H9 (cell line): ENCODE measurements at regions not wholly inside any gene's neighbourhood (a gene's known extent, or its start where the extent isn't known, plus 50 kb on each side); places are given as distances from the start of the nearest gene placed in this dataset.

ENCODE experiments used
- DNase-seq: peaks from one replicate; pipeline ENCODE4 v3.0.0-alpha.2; 2017
- H2AFZ ChIP-seq: one replicate; pipeline ENCODE4 v1.6.1; 2013; ENCODE audit warnings: mild to moderate bottlenecking, low read length, control low read depth, moderate library complexity
- H2AK5ac ChIP-seq: 2 replicates; pipeline ENCODE4 v1.6.1; 2013; ENCODE audit warnings: low read length, control low read depth, mixed read lengths; ENCODE audit not compliant: insufficient read length
- H2BK120ac ChIP-seq: one replicate; pipeline ENCODE4 v1.6.1; 2013; ENCODE audit warnings: low read depth, mild to moderate bottlenecking, low read length, control low read depth, inconsistent platforms; ENCODE audit not compliant: poor library complexity, severe bottlenecking
- H2BK12ac ChIP-seq: 2 replicates; pipeline ENCODE4 v1.6.1; 2013; ENCODE audit warnings: low read length, control low read depth, mixed read lengths, low read depth; ENCODE audit not compliant: insufficient read length
- H2BK15ac ChIP-seq: 2 replicates; pipeline ENCODE4 v1.6.1; 2013; ENCODE audit warnings: low read depth, low read length, control low read depth
- H2BK20ac ChIP-seq: one replicate; pipeline ENCODE4 v1.6.1; 2013; ENCODE audit warnings: low read depth, mild to moderate bottlenecking, low read length, control low read depth, inconsistent platforms; ENCODE audit not compliant: poor library complexity, severe bottlenecking
- H2BK5ac ChIP-seq: 2 replicates; pipeline ENCODE4 v1.6.1; 2013; ENCODE audit warnings: low read length, control low read depth, mixed read lengths; ENCODE audit not compliant: insufficient read length
- H3K14ac ChIP-seq: 2 replicates; pipeline ENCODE4 v1.6.1; 2013; ENCODE audit warnings: low read length, control low read depth; ENCODE audit not compliant: insufficient read depth
- H3K18ac ChIP-seq: 2 replicates; pipeline ENCODE4 v1.6.1; 2013; ENCODE audit warnings: low read depth, mild to moderate bottlenecking, mixed read lengths, low read length, control low read depth; ENCODE audit not compliant: insufficient read length
- H3K23ac ChIP-seq: 2 replicates; pipeline ENCODE4 v1.6.1; 2013; ENCODE audit warnings: low read length, control low read depth, mixed read lengths, low read depth; ENCODE audit not compliant: insufficient read length
- H3K23me2 ChIP-seq: 2 replicates; pipeline ENCODE4 v1.6.1; 2013; ENCODE audit warnings: low read depth, mild to moderate bottlenecking, mixed read lengths, low read length, control low read depth; ENCODE audit not compliant: insufficient read length, poor library complexity, severe bottlenecking
- H3K27ac ChIP-seq: 2 replicates; pipeline ENCODE4 v1.5.1; 2013; ENCODE audit warnings: low read length, control low read depth, mixed read lengths, low read depth; ENCODE audit not compliant: insufficient read length
- H3K27me3 ChIP-seq: 2 replicates; pipeline ENCODE4 v1.6.1; 2013; ENCODE audit warnings: low read length, control low read depth, inconsistent platforms; ENCODE audit not compliant: insufficient read depth
- H3K4ac ChIP-seq: 2 replicates; pipeline ENCODE4 v1.6.1; 2013; ENCODE audit warnings: low read depth, mild to moderate bottlenecking, control low read depth, inconsistent platforms, low read length, moderate library complexity
- H3K4me1 ChIP-seq: 2 replicates; pipeline ENCODE4 v1.6.1; 2013; ENCODE audit warnings: low read length, control low read depth, inconsistent platforms; ENCODE audit not compliant: insufficient read depth
- H3K4me2 ChIP-seq: 2 replicates; pipeline ENCODE4 v1.6.1; 2013; ENCODE audit warnings: low read length, control low read depth, mixed read lengths; ENCODE audit not compliant: insufficient read length, insufficient read depth
- H3K56ac ChIP-seq: 2 replicates; pipeline ENCODE4 v1.6.1; 2013; ENCODE audit warnings: low read depth, mild to moderate bottlenecking, mixed read lengths, low read length, control low read depth; ENCODE audit not compliant: insufficient read length
- H3K79me1 ChIP-seq: 2 replicates; pipeline ENCODE4 v1.6.1; 2013; ENCODE audit warnings: low read depth, mild to moderate bottlenecking, moderate library complexity, low read length, control low read depth, inconsistent platforms; ENCODE audit not compliant: insufficient read depth, poor library complexity, severe bottlenecking
- H3K79me2 ChIP-seq: 2 replicates; pipeline ENCODE4 v1.6.1; 2013; ENCODE audit warnings: low read length, control low read depth, inconsistent platforms; ENCODE audit not compliant: insufficient read depth
- H3K9ac ChIP-seq: 2 replicates; pipeline ENCODE4 v1.6.1; 2013; ENCODE audit warnings: low read length, control low read depth, mixed read lengths; ENCODE audit not compliant: insufficient read length; ENCODE audit errors: extremely low read depth
- H3K9me3 ChIP-seq: one replicate; pipeline ENCODE4 v1.6.1; 2013; ENCODE audit warnings: low read depth, low read length, inconsistent platforms; ENCODE audit not compliant: control insufficient read depth
- H3T11ph ChIP-seq: one replicate; pipeline ENCODE4 v1.6.1; 2013; ENCODE audit warnings: mild to moderate bottlenecking, low read length, control low read depth, inconsistent platforms
- H4K20me1 ChIP-seq: one replicate; pipeline ENCODE4 v1.6.1; 2013; ENCODE audit not compliant: control insufficient read depth, insufficient read length, insufficient read depth
- H4K5ac ChIP-seq: 2 replicates; pipeline ENCODE4 v1.6.1; 2013; ENCODE audit warnings: low read depth, mild to moderate bottlenecking, mixed read lengths, low read length, control low read depth; ENCODE audit not compliant: insufficient read length
- H4K8ac ChIP-seq: replicated peaks from 2 replicates; pipeline ENCODE4 v1.6.1; 2013; ENCODE audit warnings: low read length, control low read depth, mixed read lengths, low read depth; ENCODE audit not compliant: insufficient read length
- H4K91ac ChIP-seq: 2 replicates; pipeline ENCODE4 v1.6.1; 2013; ENCODE audit warnings: low read depth, mild to moderate bottlenecking, moderate library complexity, mixed read lengths, low read length, control low read depth; ENCODE audit not compliant: insufficient read length
- H3K27ac Mint-ChIP-seq, 3 experiments: 2 replicates in 2 of 3; 3 replicates in 1 of 3; pipeline ENCODE4 v1.8.0; 2020 to 2021; ENCODE audit warnings: mixed read lengths in 3 of 3, mild to moderate bottlenecking in 1 of 3, moderate library complexity in 1 of 3
- H3K27me3 Mint-ChIP-seq: 2 replicates; pipeline ENCODE4 v1.8.0; 2021; ENCODE audit warnings: low read depth, mild to moderate bottlenecking, moderate library complexity, mixed read lengths
- H3K36me3 Mint-ChIP-seq, 3 experiments: 2 replicates in 2 of 3; 3 replicates in 1 of 3; pipeline ENCODE4 v1.8.0; 2020 to 2021; ENCODE audit warnings: low read depth in 3 of 3, mixed read lengths in 3 of 3; ENCODE audit not compliant: insufficient read depth in 1 of 3
- H3K4me1 Mint-ChIP-seq, 2 experiments: 2 replicates each; pipeline ENCODE4 v1.8.0; 2020; ENCODE audit warnings: mixed read lengths in 2 of 2
- H3K4me3 Mint-ChIP-seq, 2 experiments: 2 replicates in 1 of 2; 3 replicates in 1 of 2; pipeline ENCODE4 v1.8.0; 2020 to 2021; ENCODE audit warnings: mild to moderate bottlenecking in 2 of 2, mixed read lengths in 2 of 2, moderate library complexity in 1 of 2
- H3K9me3 Mint-ChIP-seq, 2 experiments: 2 replicates in 1 of 2; 3 replicates in 1 of 2; pipeline ENCODE4 v1.8.0; 2020; ENCODE audit warnings: mild to moderate bottlenecking in 2 of 2, mixed read lengths in 2 of 2, moderate library complexity in 1 of 2
- WGBS: extraction: QIAGEN DNeasy Blood & Tissue Kit; methylation state at CpG from one replicate; pipeline ENCODE4 v1.1.7; 2013; ENCODE audit warnings: missing lambda C conversion rate, low lambda C conversion rate, mixed read lengths; ENCODE audit not compliant: insufficient read length; ENCODE audit errors: extremely low coverage; 5-methylcytosine and 5-hydroxymethylcytosine counted together
- TF ChIP-seq, protein P1 (sequence below): fragments of 200-600 bp; sonication (generic); conservative IDR thresholded peaks from 3 replicates; pipeline ENCODE4 v1.8.0; 2021; ENCODE audit warnings: antibody characterized with exemption, mild to moderate bottlenecking

GRCh38 chr7:131947661-131948060, 391.2 kb upstream of the PODXL start:
- H2BK5ac ChIP-seq: no peak overlapping the region
- H3K79me2 ChIP-seq: no peaks in the 10 kb centered on the region
- H3K4me2 ChIP-seq: no peak overlapping the region
- H3K23ac ChIP-seq: no peak overlapping the region
- H3K4me1 ChIP-seq: no peaks in the 10 kb centered on the region
- no peak overlapping the region for H3K14ac ChIP-seq
- Mint-ChIP-seq H3K27ac (no peak overlapping the region), H3K4me3 (no peak overlapping the region), H3K36me3 (peaks cover 0 to 1% (median 0%) of the 10 kb centered on the region in 3 experiments; a peak in 2 of 7 replicates), H3K27me3 (peaks cover 58% of the 10 kb centered on the region), H3K4me1 (peaks cover 11 to 14% of the 10 kb centered on the region in 2 experiments), H3K9me3 (no peaks in the 10 kb centered on the region; a peak in 1 of 5 replicates)
- H3K79me1 ChIP-seq: no peaks in the 10 kb centered on the region
- no peak overlapping the region for H4K5ac ChIP-seq
- no peaks in the 10 kb centered on the region for H4K20me1 ChIP-seq
- no peak overlapping the region for H3K9ac ChIP-seq
- no peaks in the 10 kb centered on the region; the same call in 1 of the 2 replicates for H3K27me3 ChIP-seq
- TF ChIP-seq, protein P1, sequence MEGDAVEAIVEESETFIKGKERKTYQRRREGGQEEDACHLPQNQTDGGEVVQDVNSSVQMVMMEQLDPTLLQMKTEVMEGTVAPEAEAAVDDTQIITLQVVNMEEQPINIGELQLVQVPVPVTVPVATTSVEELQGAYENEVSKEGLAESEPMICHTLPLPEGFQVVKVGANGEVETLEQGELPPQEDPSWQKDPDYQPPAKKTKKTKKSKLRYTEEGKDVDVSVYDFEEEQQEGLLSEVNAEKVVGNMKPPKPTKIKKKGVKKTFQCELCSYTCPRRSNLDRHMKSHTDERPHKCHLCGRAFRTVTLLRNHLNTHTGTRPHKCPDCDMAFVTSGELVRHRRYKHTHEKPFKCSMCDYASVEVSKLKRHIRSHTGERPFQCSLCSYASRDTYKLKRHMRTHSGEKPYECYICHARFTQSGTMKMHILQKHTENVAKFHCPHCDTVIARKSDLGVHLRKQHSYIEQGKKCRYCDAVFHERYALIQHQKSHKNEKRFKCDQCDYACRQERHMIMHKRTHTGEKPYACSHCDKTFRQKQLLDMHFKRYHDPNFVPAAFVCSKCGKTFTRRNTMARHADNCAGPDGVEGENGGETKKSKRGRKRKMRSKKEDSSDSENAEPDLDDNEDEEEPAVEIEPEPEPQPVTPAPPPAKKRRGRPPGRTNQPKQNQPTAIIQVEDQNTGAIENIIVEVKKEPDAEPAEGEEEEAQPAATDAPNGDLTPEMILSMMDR: no peak
- H3K56ac ChIP-seq: no peak overlapping the region
- WGBS: no CpG with 5 or more reads among the region's 1 CpG
- H3K27ac ChIP-seq: no peak overlapping the region
- no peak overlapping the region for H2AK5ac ChIP-seq
- H3T11ph ChIP-seq: no peak overlapping the region
- H3K9me3 ChIP-seq: no peaks in the 10 kb centered on the region
- no peak overlapping the region for H4K91ac ChIP-seq
- H3K23me2 ChIP-seq: no peaks in the 10 kb centered on the region
- no peak overlapping the region for H3K4ac ChIP-seq
- DNase-seq: no peak
- H4K8ac ChIP-seq: no peak overlapping the region
- H2BK120ac ChIP-seq: no peak overlapping the region
- no peak overlapping the region for H3K18ac ChIP-seq
- no peak overlapping the region for H2BK20ac ChIP-seq
- H2AFZ ChIP-seq: no peak overlapping the region
- no peak overlapping the region for H2BK12ac ChIP-seq
- no peak overlapping the region for H2BK15ac ChIP-seq
